Umbilical cord (tissue), 1 donor: ENCODE measurements at regions not wholly inside any gene's neighbourhood (a gene's known extent, or its start where the extent isn't known, plus 50 kb on each side); places are given as distances from the start of the nearest gene placed in this dataset.
A peak's percentile ranks its signal among the peaks of the same experiment; 100 is the strongest.
"Not testable (repeated sequence)": the region's sequence is repeated elsewhere in the genome, so short reads cannot be mapped to it uniquely, and the experiment has no call there.

ENCODE experiments used
- DNase-seq: peaks from one replicate; pipeline ENCODE4 v3.0.0-alpha.2; 2015; ENCODE audit warnings: low spot score

- DNase-seq, result no peak
Measured at GRCh38 chr6:168858926-168859325, 394.7 kb downstream of the THBS2 start.

GRCh38 chr6:168856914-168857313 is 396.7 kb downstream of the THBS2 start:
- DNase-seq, result no peak

- no peak for DNase-seq
Measured at GRCh38 chr6:168852376-168852884, 401.2 kb downstream of the THBS2 start.

- no peak for DNase-seq
Measured at GRCh38 chr6:168851460-168852375, 401.9 kb downstream of the THBS2 start.

- not testable (repeated sequence) for DNase-seq
Measured at GRCh38 chr6:168850027-168850736, 403.5 kb downstream of the THBS2 start.

GRCh38 chr6:168849459-168849858 is 404.2 kb downstream of the THBS2 start:
- no peak for DNase-seq

- peak; percentile 30 for DNase-seq
Measured at GRCh38 chr6:168848797-168849196, 404.8 kb downstream of the THBS2 start.

- no peak for DNase-seq
Measured at GRCh38 chr6:168844821-168845609, 404.0 kb downstream of the SMOC2 start.

GRCh38 chr6:168842632-168843212 is 401.7 kb downstream of the SMOC2 start:
- not testable (repeated sequence) for DNase-seq

GRCh38 chr6:168841609-168842278 is 400.8 kb downstream of the SMOC2 start:
- DNase-seq, result no peak

GRCh38 chr6:168840932-168841331 is 399.9 kb downstream of the SMOC2 start:
- not testable (repeated sequence) for DNase-seq

- not testable (repeated sequence) for DNase-seq
Measured at GRCh38 chr6:168840299-168840698, 399.3 kb downstream of the SMOC2 start.

GRCh38 chr6:168838037-168838399 is 397.0 kb downstream of the SMOC2 start:
- DNase-seq, result peak; percentile 40

- DNase-seq, result peak; percentile 35
Measured at GRCh38 chr6:168837254-168838036, 396.5 kb downstream of the SMOC2 start.

GRCh38 chr6:168835991-168836390 is 395.0 kb downstream of the SMOC2 start:
- no peak for DNase-seq

GRCh38 chr6:168834801-168835200 is 393.8 kb downstream of the SMOC2 start:
- no peak for DNase-seq

GRCh38 chr6:168834042-168834587 is 393.1 kb downstream of the SMOC2 start:
- no peak for DNase-seq

GRCh38 chr6:168828800-168829199 is 387.8 kb downstream of the SMOC2 start:
- no peak for DNase-seq

GRCh38 chr6:168828035-168828434 is 387.1 kb downstream of the SMOC2 start:
- DNase-seq, result no peak

GRCh38 chr6:168827586-168827871 is 386.5 kb downstream of the SMOC2 start:
- no peak for DNase-seq
